ENCODE measurements at regions not wholly inside any gene's neighbourhood (a gene's known extent, or its start where the extent isn't known, plus 50 kb on each side); places are given as distances from the start of the nearest gene placed in this dataset.

DNA sequence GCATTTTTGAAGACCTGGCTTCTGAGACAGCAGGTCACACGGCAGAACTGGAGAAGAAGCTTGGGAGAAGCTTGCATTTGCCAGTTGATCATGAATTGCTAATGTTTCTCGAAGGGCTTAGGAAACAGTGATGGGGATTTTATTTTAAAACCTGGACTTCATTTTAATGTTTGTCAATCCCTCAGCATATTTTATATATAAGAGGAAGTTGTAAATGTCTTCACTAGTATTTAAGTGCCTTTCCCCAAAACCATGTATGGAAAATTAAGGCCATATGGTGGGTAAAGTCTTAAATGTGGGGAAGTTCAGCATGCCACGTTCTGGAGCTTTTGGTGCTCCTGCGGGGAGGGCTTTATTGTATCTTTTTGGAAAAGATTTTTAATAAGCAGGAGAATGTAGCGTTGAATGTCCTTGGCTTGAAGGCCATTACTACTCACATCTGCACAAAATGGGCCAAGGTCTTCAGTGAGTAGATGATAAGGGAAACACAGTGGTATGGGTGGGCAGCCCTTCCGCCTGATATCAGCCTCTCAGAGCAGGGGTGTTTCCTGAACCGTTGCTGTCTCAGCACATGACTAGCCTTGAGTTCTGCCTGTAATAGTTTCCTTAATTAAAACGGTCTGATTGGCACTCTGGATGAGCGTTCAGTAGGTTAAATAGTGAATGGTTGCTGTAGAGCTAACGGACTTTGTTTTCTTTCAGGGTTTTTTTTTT, 511.4 kb downstream of the PCNX1 start:
- TF ChIP-seq, protein P1, sequence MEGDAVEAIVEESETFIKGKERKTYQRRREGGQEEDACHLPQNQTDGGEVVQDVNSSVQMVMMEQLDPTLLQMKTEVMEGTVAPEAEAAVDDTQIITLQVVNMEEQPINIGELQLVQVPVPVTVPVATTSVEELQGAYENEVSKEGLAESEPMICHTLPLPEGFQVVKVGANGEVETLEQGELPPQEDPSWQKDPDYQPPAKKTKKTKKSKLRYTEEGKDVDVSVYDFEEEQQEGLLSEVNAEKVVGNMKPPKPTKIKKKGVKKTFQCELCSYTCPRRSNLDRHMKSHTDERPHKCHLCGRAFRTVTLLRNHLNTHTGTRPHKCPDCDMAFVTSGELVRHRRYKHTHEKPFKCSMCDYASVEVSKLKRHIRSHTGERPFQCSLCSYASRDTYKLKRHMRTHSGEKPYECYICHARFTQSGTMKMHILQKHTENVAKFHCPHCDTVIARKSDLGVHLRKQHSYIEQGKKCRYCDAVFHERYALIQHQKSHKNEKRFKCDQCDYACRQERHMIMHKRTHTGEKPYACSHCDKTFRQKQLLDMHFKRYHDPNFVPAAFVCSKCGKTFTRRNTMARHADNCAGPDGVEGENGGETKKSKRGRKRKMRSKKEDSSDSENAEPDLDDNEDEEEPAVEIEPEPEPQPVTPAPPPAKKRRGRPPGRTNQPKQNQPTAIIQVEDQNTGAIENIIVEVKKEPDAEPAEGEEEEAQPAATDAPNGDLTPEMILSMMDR (IDR thresholded peaks at IDR 0.05; ENCODE audit: poor library complexity, severe bottlenecking): no peak
- TF ChIP-seq EZH2 (IDR thresholded peaks at IDR 0.05; ENCODE audit: borderline replicate concordance, insufficient read depth, low read length, poor library complexity, severe bottlenecking): no peak
- TF ChIP-seq, protein P2, sequence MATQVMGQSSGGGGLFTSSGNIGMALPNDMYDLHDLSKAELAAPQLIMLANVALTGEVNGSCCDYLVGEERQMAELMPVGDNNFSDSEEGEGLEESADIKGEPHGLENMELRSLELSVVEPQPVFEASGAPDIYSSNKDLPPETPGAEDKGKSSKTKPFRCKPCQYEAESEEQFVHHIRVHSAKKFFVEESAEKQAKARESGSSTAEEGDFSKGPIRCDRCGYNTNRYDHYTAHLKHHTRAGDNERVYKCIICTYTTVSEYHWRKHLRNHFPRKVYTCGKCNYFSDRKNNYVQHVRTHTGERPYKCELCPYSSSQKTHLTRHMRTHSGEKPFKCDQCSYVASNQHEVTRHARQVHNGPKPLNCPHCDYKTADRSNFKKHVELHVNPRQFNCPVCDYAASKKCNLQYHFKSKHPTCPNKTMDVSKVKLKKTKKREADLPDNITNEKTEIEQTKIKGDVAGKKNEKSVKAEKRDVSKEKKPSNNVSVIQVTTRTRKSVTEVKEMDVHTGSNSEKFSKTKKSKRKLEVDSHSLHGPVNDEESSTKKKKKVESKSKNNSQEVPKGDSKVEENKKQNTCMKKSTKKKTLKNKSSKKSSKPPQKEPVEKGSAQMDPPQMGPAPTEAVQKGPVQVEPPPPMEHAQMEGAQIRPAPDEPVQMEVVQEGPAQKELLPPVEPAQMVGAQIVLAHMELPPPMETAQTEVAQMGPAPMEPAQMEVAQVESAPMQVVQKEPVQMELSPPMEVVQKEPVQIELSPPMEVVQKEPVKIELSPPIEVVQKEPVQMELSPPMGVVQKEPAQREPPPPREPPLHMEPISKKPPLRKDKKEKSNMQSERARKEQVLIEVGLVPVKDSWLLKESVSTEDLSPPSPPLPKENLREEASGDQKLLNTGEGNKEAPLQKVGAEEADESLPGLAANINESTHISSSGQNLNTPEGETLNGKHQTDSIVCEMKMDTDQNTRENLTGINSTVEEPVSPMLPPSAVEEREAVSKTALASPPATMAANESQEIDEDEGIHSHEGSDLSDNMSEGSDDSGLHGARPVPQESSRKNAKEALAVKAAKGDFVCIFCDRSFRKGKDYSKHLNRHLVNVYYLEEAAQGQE (IDR thresholded peaks at IDR 0.05; ENCODE audit: borderline replicate concordance): no peak
- no peak for TF ChIP-seq EP300 (conservative IDR thresholded peaks at IDR 0.05; ENCODE audit: poor library complexity, severe bottlenecking)
- no peak for TF ChIP-seq POLR2AphosphoS5 (IDR thresholded peaks at IDR 0.05)
- TF ChIP-seq MXI1 (conservative IDR thresholded peaks at IDR 0.05; ENCODE audit: poor library complexity, severe bottlenecking): no peak
- TF ChIP-seq RAD21 (conservative IDR thresholded peaks at IDR 0.05): no peak
- TF ChIP-seq SMC3 (conservative IDR thresholded peaks at IDR 0.05; ENCODE audit: poor library complexity): no peak
